ENCODE measurements at regions not wholly inside any gene's neighbourhood (a gene's known extent, or its start where the extent isn't known, plus 50 kb on each side); places are given as distances from the start of the nearest gene placed in this dataset.

DNA sequence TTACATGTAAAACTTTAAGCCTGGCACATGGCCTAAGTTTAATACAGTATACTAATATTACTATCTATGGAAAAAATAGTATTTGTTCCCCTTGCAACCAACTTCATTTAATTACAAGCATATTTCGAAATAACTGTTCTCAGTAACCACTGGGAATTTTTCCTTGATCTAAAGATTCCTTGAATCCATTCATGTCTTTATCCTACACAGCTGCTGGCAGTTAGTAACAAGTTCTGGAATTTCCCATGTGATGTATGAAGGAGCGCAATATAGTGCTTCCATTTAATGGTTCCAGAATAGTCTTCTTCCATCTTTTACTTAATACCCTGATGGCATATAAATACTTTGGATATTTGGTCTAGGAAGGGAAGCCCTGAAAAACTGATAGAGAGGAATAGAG is 136.5 kb downstream of the AASDH start:
- TF ChIP-seq EZH2 (IDR thresholded peaks at IDR 0.05; ENCODE audit: borderline replicate concordance), result no peak
- TF ChIP-seq, protein P1, sequence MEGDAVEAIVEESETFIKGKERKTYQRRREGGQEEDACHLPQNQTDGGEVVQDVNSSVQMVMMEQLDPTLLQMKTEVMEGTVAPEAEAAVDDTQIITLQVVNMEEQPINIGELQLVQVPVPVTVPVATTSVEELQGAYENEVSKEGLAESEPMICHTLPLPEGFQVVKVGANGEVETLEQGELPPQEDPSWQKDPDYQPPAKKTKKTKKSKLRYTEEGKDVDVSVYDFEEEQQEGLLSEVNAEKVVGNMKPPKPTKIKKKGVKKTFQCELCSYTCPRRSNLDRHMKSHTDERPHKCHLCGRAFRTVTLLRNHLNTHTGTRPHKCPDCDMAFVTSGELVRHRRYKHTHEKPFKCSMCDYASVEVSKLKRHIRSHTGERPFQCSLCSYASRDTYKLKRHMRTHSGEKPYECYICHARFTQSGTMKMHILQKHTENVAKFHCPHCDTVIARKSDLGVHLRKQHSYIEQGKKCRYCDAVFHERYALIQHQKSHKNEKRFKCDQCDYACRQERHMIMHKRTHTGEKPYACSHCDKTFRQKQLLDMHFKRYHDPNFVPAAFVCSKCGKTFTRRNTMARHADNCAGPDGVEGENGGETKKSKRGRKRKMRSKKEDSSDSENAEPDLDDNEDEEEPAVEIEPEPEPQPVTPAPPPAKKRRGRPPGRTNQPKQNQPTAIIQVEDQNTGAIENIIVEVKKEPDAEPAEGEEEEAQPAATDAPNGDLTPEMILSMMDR (IDR thresholded peaks at IDR 0.05; ENCODE audit: poor library complexity), result no peak
